SW480 (cell line): ENCODE measurements at regions not wholly inside any gene's neighbourhood (a gene's known extent, or its start where the extent isn't known, plus 50 kb on each side); places are given as distances from the start of the nearest gene placed in this dataset.

Experiments
- DNase-seq: peaks from one replicate; pipeline ENCODE4 v3.0.0-alpha.2; 2016; ENCODE audit warnings: low spot score

DNA sequence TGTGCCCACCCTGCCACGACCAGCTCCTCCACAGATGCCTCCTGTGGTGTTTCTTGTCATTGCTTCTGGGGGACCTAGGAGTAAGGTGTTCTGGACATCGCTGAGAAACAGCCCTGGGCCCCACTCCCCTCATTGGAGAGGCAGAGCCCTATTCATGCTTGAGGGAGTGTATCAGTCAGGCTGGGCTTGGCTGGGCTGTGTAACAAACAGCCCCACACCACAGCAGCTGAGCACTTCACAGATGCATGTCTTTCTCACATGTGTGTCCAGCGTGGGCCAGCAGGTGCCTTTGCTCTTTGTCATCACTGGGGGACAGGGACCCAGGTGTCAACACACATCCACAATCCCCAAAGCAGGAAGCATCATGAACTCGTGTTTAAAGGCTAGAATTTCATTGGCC is 65.1 kb upstream of the FBRSL1 start:
- DNase-seq = no peak

GRCh38 chr12:132423820-132424645 is 65.9 kb upstream of the FBRSL1 start:
- no peak for DNase-seq

- peak; percentile 29 for DNase-seq
These were observed 66.6 kb upstream of the FBRSL1 start for GRCh38 chr12:132423251-132423819.

- DNase-seq = peak; percentile 79
These were observed 67.4 kb upstream of the FBRSL1 start for GRCh38 chr12:132422381-132423043.

GRCh38 chr12:132422040-132422380 is 67.9 kb upstream of the FBRSL1 start:
- no peak for DNase-seq

DNA sequence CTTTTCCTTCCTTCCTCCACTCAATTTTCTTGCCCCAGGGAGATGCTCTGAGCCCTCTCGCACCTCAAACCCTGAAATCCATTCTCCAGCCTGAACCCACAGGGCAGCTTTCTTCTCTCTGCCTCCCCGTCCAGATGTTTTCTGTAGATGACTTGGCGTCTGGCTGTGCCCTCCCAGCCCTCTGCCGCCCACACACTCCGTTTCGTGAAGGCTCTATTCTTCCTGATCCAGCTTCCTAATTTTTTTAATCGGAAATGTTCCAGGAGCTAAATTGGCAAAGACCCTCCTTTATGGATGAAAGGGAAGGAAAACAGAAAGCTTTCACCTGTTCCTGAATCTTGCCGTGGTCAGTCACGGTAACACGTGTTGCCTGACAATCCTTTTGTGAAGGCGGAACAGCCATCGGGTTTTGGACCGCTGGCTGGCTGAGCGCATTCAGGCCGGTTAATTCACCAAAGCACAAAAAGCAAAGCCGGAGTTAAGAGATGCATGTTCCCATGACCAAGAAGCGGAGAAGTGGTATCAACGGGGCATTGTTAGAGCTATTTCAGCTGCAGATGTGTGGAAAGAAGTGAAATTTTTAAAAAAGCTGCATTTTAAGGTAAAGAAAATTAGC is 70.2 kb upstream of the FBRSL1 start:
- no peak for DNase-seq

GRCh38 chr12:132418393-132418925 is 71.5 kb upstream of the FBRSL1 start:
- no peak for DNase-seq

- DNase-seq = no peak
These were observed 72.2 kb upstream of the FBRSL1 start for GRCh38 chr12:132417741-132418140.

DNA sequence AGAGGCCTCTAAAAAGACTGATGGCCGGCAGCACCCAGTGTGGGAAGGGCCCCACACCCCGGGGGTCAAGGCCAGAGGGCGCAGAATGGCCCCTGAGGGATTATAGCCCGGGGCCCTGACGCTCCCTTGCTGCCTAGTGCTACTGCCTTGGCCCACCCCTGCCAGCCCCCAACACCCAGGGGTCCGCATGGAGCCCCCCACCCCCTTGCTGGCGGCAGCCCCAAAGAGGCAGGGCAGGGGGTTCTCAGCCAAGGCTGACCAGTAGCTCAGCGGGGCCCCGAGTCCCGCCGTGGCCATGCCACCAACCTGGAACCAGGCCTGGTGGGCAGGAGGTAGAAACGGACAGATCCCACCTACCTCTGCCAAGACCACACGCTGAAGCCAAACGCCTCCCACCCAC is 73.1 kb upstream of the FBRSL1 start:
- DNase-seq = no peak

DNA sequence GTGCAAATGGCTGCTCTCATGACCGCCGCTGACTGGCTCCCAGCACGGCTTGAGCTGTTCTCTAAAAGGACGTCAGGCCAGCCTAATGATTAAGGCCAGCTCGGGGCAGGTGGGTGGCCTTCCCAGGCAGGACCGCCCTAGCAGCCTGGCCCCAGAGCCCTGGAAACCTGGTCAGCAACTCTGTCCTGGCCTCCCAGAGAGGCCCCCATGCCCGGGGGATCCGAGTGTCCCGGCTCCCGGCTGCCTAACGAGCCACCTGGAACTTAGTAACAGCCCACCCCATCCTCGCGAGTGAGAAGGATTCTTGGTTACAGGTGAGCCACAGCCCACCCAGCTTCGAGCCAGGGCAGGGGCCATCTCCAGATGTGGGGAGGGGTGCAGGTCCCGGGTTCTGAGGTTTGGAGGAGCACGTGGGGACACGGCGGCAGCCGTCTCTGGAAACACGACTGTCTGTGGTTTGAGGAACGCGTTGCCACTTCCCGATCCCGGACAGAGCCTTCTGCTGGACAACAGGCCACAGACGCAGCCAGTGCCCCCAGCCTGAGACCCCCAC is 73.8 kb upstream of the FBRSL1 start:
- no peak for DNase-seq

- DNase-seq = no peak
These were observed 74.4 kb upstream of the FBRSL1 start for GRCh38 chr12:132415327-132416120.

- peak; percentile 74 for DNase-seq
These were observed 75.2 kb upstream of the FBRSL1 start for GRCh38 chr12:132414634-132415326.

- DNase-seq = no peak
These were observed 75.9 kb upstream of the FBRSL1 start for GRCh38 chr12:132413931-132414588.

DNA sequence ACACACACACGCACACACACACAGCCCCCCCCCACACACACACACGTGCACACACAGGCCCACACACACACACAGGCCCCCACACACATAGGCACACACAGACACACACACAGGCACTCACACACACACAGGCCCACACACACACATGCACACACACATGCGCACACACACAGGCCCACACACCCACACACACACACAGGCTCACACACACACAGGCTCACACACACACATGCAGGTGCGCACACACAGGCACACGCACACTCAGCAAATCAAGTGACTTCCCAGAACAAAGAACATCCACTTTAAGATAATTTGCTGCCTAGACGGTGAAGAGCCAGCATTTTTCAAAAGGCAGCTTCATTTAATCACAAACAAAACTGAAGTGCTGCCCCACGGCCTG is 78.5 kb upstream of the FBRSL1 start:
- no peak for DNase-seq

DNA sequence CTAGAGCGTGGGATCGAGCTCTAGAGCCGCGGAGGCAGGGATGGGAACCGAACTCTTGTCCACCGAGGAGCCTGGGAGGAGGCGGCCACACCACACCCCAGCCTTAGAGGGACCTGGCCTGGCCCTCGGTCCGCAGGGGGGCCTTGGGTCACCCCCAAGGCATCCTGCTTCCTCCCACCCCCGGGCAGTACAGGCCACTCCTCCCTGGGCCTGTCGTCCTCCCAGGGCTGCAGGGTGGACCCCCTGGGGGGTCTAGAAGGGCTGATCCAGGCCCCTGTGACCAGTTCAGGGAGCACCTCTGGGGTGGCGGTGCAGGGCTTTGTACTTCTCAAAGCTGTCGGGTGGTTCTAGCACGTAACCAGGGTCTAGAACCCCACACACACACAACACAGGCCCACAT is 79.1 kb upstream of the FBRSL1 start:
- no peak for DNase-seq

DNA sequence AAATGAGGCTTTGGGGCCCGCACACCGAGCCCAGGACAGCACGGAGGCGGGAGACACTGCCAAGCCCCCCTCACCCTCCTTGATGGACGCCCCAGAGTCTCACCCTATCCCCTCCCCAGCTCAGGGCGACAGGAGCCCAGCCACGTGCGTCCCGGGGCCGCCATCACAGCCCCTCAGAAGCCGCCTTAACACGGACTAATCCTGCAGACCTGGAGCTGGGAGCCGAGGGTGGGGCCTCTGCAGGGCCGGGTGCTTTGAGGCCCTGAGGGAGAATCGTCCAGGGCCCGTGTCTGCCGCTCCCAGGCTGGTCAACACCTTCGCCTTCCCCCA is 79.7 kb upstream of the FBRSL1 start:
- DNase-seq = no peak

- DNase-seq = peak; percentile 35
These were observed 80.3 kb upstream of the FBRSL1 start for GRCh38 chr12:132409495-132410295.

GRCh38 chr12:132408626-132409494 is 79.5 kb upstream of the GALNT9 start:
- DNase-seq = no peak

GRCh38 chr12:132407992-132408391 is 78.6 kb upstream of the GALNT9 start:
- no peak for DNase-seq
